B cell (primary cell): ENCODE measurements at regions not wholly inside any gene's neighbourhood (a gene's known extent, or its start where the extent isn't known, plus 50 kb on each side); places are given as distances from the start of the nearest gene placed in this dataset.
"Not testable (repeated sequence)": the region's sequence is repeated elsewhere in the genome, so short reads cannot be mapped to it uniquely, and the experiment has no call there.

Experiments
- EZH2 ChIP-seq: IDR thresholded peaks from 2 replicates; pipeline ENCODE4 v1.6.1; 2012; ENCODE audit warnings: borderline replicate concordance, low read depth, mild to moderate bottlenecking, moderate library complexity, low read length; ENCODE audit not compliant: insufficient read depth, poor library complexity, severe bottlenecking
- TF ChIP-seq, protein P1 (sequence below): fragments of 200-600 bp; IDR thresholded peaks from one replicate; pipeline ENCODE4 v1.8.0; 2022; ENCODE audit warnings: antibody characterized with exemption, mild to moderate bottlenecking

DNA sequence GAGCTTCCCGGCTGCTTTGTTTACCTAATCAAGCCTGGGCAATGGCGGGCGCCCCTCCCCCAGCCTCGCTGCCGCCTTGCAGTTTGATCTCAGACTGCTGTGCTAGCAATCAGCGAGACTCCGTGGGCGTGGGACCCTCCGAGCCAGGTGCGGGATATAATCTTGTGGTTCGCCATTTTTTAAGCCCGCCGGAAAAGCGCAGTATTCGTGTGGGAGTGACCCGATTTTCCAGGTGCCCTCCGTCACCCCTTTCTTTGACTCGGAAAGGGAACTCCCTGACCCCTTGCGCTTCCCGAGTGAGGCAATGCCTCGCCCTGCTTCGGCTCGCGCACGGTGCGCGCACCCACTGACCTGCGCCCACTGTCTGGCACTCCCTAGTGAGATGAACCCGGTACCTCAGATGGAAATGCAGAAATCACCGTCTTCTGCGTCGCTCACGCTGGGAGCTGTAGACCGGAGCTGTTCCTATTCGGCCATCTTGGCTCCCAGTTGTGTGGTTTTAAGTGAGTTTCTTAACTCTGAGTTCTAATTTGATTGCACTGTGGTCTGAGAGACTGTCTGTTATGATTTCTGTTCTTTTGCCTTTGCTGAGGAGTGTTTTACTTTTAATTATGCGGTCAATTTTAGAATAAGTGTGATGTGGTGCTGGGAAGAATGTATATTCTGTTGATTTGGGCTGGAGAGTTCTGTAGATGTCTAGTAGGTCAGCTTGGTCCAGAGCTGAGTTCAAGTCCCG, 71.9 kb downstream of the ADCYAP1 start:
- TF ChIP-seq, protein P1, sequence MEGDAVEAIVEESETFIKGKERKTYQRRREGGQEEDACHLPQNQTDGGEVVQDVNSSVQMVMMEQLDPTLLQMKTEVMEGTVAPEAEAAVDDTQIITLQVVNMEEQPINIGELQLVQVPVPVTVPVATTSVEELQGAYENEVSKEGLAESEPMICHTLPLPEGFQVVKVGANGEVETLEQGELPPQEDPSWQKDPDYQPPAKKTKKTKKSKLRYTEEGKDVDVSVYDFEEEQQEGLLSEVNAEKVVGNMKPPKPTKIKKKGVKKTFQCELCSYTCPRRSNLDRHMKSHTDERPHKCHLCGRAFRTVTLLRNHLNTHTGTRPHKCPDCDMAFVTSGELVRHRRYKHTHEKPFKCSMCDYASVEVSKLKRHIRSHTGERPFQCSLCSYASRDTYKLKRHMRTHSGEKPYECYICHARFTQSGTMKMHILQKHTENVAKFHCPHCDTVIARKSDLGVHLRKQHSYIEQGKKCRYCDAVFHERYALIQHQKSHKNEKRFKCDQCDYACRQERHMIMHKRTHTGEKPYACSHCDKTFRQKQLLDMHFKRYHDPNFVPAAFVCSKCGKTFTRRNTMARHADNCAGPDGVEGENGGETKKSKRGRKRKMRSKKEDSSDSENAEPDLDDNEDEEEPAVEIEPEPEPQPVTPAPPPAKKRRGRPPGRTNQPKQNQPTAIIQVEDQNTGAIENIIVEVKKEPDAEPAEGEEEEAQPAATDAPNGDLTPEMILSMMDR = not testable (repeated sequence)
- TF ChIP-seq EZH2 = not testable (repeated sequence)
